Mesodermal cell (in vitro differentiated cells): ENCODE measurements at regions not wholly inside any gene's neighbourhood (a gene's known extent, or its start where the extent isn't known, plus 50 kb on each side); places are given as distances from the start of the nearest gene placed in this dataset.

Experiments used
- H3K27ac ChIP-seq: 2 replicates; pipeline ENCODE4 v1.7.0; 2013; ENCODE audit warnings: mild to moderate bottlenecking, low read depth, low read length, moderate library complexity; ENCODE audit not compliant: severe bottlenecking
- H3K36me3 ChIP-seq: 2 replicates; pipeline ENCODE4 v1.7.1; 2013; ENCODE audit warnings: mild to moderate bottlenecking, low read length, moderate library complexity; ENCODE audit not compliant: control insufficient read depth, insufficient read depth
- H3K4me1 ChIP-seq: one replicate; pipeline ENCODE4 v1.7.1; 2013; ENCODE audit warnings: mild to moderate bottlenecking, low read length; ENCODE audit not compliant: insufficient read depth, control insufficient read depth, poor library complexity, severe bottlenecking
- H3K4me3 ChIP-seq: 2 replicates; pipeline ENCODE4 v1.7.0; 2013; ENCODE audit warnings: low read length, control low read depth, mild to moderate bottlenecking; ENCODE audit not compliant: insufficient read depth, poor library complexity, severe bottlenecking; ENCODE audit errors: extremely low read depth
- H3K9me3 ChIP-seq: 2 replicates; pipeline ENCODE4 v1.7.1; 2013; ENCODE audit warnings: mild to moderate bottlenecking, low read length, moderate library complexity; ENCODE audit not compliant: control insufficient read depth
- WGBS, 2 experiments: methylation state at CpG; one replicate each; pipeline ENCODE4 v1.1.5; 2013; ENCODE audit warnings: missing lambda C conversion rate in 2 of 2; ENCODE audit not compliant: insufficient coverage in 2 of 2; 5-methylcytosine and 5-hydroxymethylcytosine counted together

GRCh38 chr1:65042467-65042866, 76.1 kb upstream of the JAK1 start:
- 90 to 100% methylated on average over 1 to 2 of the region's 4 CpGs for WGBS, 2 experiments
- no peak overlapping the region for H3K27ac ChIP-seq

DNA sequence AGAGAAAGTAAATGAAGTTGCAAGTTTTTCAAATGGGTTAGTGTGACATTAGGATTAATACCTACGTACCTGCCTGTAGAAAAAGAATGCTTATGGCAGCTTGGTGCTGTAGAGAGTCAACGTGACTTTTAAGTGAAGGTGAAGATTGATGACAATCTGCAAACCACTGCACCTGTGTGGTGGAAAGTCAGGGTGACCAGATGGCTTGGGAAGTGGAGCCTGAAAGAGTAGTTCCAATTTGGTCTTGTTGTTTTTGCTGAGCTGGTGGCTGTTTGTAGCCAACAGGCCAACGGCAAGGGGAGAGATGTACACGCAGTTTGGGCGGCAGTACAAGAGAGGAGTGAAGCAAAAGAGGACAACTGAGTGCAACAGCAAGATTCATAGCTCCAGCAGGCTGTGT, 78.1 kb upstream of the JAK1 start:
- H3K27ac ChIP-seq: no peak overlapping the region
- no peak overlapping the region for H3K4me3 ChIP-seq
- no peaks in the 10 kb centered on the region for H3K4me1 ChIP-seq
- peaks cover 3% of the 10 kb centered on the region for H3K36me3 ChIP-seq
- H3K9me3 ChIP-seq: no peaks in the 10 kb centered on the region
- WGBS, 2 experiments: 83 to 96% methylated on average over 5 of the region's 5 CpGs

More at GRCh38 chr1:65042467-65042866, 76.1 kb upstream of the JAK1 start:
- no peaks in the 10 kb centered on the region for H3K36me3 ChIP-seq
- no peaks in the 10 kb centered on the region for H3K9me3 ChIP-seq
- no peaks in the 10 kb centered on the region for H3K4me1 ChIP-seq
- no peak overlapping the region for H3K4me3 ChIP-seq

GRCh38 chr1:65045022-65045817, 78.9 kb upstream of the JAK1 start:
- Histone ChIP-seq H3K4me1 (no peaks in the 10 kb centered on the region), H3K36me3 (peaks cover 3% of the 10 kb centered on the region), H3K27ac (no peak overlapping the region), H3K9me3 (no peaks in the 10 kb centered on the region), H3K4me3 (no peak overlapping the region)
- 83 to 90% methylated on average over 1 to 2 of the region's 4 CpGs for WGBS, 2 experiments

GRCh38 chr1:65048335-65048734, 82.0 kb upstream of the JAK1 start:
- H3K4me3 ChIP-seq: no peak overlapping the region
- no peak overlapping the region for H3K27ac ChIP-seq
- no peaks in the 10 kb centered on the region for H3K9me3 ChIP-seq
- H3K4me1 ChIP-seq: no peaks in the 10 kb centered on the region
- peaks cover 5% of the 10 kb centered on the region for H3K36me3 ChIP-seq
- 94 to 100% methylated on average over 5 of the region's 6 CpGs for WGBS, 2 experiments

- Histone ChIP-seq H3K36me3 (peaks cover 10% of the 10 kb centered on the region), H3K4me3 (no peak overlapping the region), H3K27ac (no peak overlapping the region), H3K4me1 (no peaks in the 10 kb centered on the region), H3K9me3 (no peaks in the 10 kb centered on the region)
- WGBS, 2 experiments: 97 to 99% methylated on average over 4 to 5 of the region's 5 CpGs
Observed at GRCh38 chr1:65049941-65050713, 83.8 kb upstream of the JAK1 start.

- no peaks in the 10 kb centered on the region for H3K4me1 ChIP-seq
- no peak overlapping the region for H3K27ac ChIP-seq
- WGBS, 2 experiments: 89% methylated on average over 1 of the region's 2 CpGs; no CpG with 5 or more reads in 1 of the 2 experiments
- no peak overlapping the region for H3K4me3 ChIP-seq
- peaks cover 10% of the 10 kb centered on the region for H3K36me3 ChIP-seq
- H3K9me3 ChIP-seq: no peaks in the 10 kb centered on the region
Observed at GRCh38 chr1:65050735-65051134, 84.4 kb upstream of the JAK1 start.

DNA sequence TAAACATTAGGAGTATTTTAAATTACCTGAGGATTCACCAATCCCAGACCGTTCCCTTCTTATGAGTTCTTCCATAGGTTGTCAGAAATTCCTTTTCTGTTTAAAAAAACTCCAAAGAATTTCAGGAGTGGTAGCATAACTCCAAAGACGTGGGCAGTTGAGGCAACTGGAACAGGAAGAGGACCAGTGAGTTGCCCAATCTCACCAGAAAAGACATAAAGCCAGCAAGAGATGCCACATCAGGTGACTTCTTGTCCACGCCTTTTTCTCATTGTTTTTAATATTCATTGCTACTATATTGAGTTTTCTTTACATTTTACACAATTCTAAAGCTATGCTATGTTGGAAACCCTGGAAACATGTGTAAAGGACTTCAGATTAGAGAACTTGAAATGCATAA, 88.1 kb upstream of the JAK1 start:
- Histone ChIP-seq H3K4me1 (no peaks in the 10 kb centered on the region), H3K27ac (no peak overlapping the region), H3K4me3 (no peak overlapping the region), H3K36me3 (peaks cover 25% of the 10 kb centered on the region), H3K9me3 (no peaks in the 10 kb centered on the region)
- WGBS, 2 experiments: 67 to 75% methylated on average over 1 to 2 of the region's 3 CpGs

DNA sequence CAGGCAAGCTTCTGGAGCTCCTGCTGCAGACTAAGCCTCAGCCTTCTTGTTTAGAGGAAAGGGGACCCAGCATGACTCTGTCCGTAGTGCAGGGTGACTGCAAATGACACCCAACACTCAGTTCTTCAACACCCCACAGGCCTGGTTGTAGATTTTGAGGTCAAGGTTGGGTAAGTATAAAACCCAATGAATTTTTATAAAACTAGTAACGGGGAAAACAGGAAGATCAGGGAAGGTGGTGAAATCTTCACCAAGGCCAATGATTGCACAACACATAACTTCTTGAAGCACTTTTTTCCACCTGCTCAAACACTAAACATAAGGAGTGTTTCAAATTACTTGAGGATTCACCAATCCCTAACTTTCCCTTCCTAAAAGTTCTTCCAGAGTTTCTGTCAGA, 89.4 kb upstream of the JAK1 start:
- no peaks in the 10 kb centered on the region for H3K4me1 ChIP-seq
- no peak overlapping the region for H3K27ac ChIP-seq
- H3K4me3 ChIP-seq: no peak overlapping the region
- H3K9me3 ChIP-seq: no peaks in the 10 kb centered on the region
- no CpG with 5 or more reads among the region's 2 CpGs for WGBS, 2 experiments
- peaks cover 25% of the 10 kb centered on the region for H3K36me3 ChIP-seq

DNA sequence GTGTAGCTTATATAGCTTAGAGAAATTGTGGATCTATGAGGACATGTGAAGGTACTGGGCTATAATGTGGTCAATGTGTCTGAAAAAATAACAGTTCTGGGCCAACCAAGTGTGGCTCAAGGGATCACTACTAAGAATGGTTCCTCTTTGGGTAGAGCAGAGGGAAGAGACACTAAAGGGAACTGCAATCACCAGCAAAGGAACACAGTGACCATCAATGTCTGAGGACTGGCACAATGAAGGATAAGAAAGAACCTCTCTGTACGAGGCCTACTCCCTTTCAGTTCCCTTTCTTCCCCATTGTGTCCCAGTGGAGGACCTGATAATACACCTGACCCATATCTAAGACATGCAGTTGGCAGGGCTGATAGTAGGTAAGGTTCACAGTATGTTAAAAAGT, 89.9 kb upstream of the JAK1 start:
- Histone ChIP-seq H3K4me1 (no peaks in the 10 kb centered on the region), H3K4me3 (no peak overlapping the region), H3K27ac (no peak overlapping the region), H3K9me3 (no peaks in the 10 kb centered on the region), H3K36me3 (peaks cover 25% of the 10 kb centered on the region)
- WGBS, 2 experiments: no CpG with 5 or more reads among the region's 1 CpG

- Histone ChIP-seq H3K36me3 (peaks cover 25% of the 10 kb centered on the region), H3K9me3 (no peaks in the 10 kb centered on the region), H3K27ac (no peak overlapping the region), H3K4me1 (no peaks in the 10 kb centered on the region), H3K4me3 (no peak overlapping the region)
- 100% methylated on average over 1 of the region's 3 CpGs; no CpG with 5 or more reads in 1 of the 2 experiments for whole genome bisulfite sequencing, 2 experiments
Observed at GRCh38 chr1:65056866-65057265, 90.5 kb upstream of the JAK1 start.
